OCI-LY7 (cell line): ENCODE measurements at regions not wholly inside any gene's neighbourhood (a gene's known extent, or its start where the extent isn't known, plus 50 kb on each side); places are given as distances from the start of the nearest gene placed in this dataset.
"Not testable (repeated sequence)": the region's sequence is repeated elsewhere in the genome, so short reads cannot be mapped to it uniquely, and the experiment has no call there.

Experiments used
- EZH2phosphoT487 ChIP-seq: fragments of 200-600 bp; sonication (generic); IDR thresholded peaks from 2 replicates; pipeline ENCODE4 v1.6.1; 2018; ENCODE audit warnings: low read depth, borderline replicate concordance, mild to moderate bottlenecking, mixed run types, antibody characterized with exemption, low read length, moderate library complexity, mixed read lengths
- TF ChIP-seq, protein P1 (sequence below): fragments of 200-600 bp; sonication (generic); conservative IDR thresholded peaks from 2 replicates; pipeline ENCODE4 v1.5.1; 2014; ENCODE audit warnings: mild to moderate bottlenecking, antibody characterized with exemption, low read length, moderate library complexity, mixed read lengths

GRCh38 chr9:40584039-40584438 is 544.4 kb downstream of the FOXD4L6 start:
- TF ChIP-seq, protein P1, sequence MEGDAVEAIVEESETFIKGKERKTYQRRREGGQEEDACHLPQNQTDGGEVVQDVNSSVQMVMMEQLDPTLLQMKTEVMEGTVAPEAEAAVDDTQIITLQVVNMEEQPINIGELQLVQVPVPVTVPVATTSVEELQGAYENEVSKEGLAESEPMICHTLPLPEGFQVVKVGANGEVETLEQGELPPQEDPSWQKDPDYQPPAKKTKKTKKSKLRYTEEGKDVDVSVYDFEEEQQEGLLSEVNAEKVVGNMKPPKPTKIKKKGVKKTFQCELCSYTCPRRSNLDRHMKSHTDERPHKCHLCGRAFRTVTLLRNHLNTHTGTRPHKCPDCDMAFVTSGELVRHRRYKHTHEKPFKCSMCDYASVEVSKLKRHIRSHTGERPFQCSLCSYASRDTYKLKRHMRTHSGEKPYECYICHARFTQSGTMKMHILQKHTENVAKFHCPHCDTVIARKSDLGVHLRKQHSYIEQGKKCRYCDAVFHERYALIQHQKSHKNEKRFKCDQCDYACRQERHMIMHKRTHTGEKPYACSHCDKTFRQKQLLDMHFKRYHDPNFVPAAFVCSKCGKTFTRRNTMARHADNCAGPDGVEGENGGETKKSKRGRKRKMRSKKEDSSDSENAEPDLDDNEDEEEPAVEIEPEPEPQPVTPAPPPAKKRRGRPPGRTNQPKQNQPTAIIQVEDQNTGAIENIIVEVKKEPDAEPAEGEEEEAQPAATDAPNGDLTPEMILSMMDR: not testable (repeated sequence)
- not testable (repeated sequence) for TF ChIP-seq EZH2phosphoT487
